ENCODE measurements at regions not wholly inside any gene's neighbourhood (a gene's known extent, or its start where the extent isn't known, plus 50 kb on each side); places are given as distances from the start of the nearest gene placed in this dataset.
A peak's percentile ranks its signal among the peaks of the same experiment; 100 is the strongest.

- Histone ChIP-seq H3K27me3 (ENCODE audit: control insufficient read depth, insufficient read depth, low read length) (no peaks in the 10 kb centered on the region), H2AK9ac (replicated peaks; ENCODE audit: low read depth, low read length, poor library complexity) (no peak overlapping the region), H4K91ac (ENCODE audit: insufficient read depth, low read depth, low read length) (peak overlapping the region; percentile 62), H3K23ac (ENCODE audit: low read depth, low read length) (peak overlapping the region; percentile 8; the same call in 1 of the 2 replicates), H3K4ac (ENCODE audit: low read depth, low read length) (peak overlapping the region; percentile 41), H2BK15ac (ENCODE audit: low read depth, low read length) (peak overlapping the region; percentile 60; the same call in 2 of the 3 replicates), H3K14ac (replicated peaks; ENCODE audit: low read depth, low read length) (peak overlapping the region; percentile 87), H4K8ac (ENCODE audit: low read depth in 2 of 2, low read length in 2 of 2) (peak overlapping the region; percentile 39 to 69; a peak in 3 of 4 replicates), H2BK20ac (ENCODE audit: low read depth, low read length) (peak overlapping the region; percentile 92), H2BK5ac (ENCODE audit: low read depth, low read length, poor library complexity, severe bottlenecking) (peak overlapping the region; percentile 43), H3K9me3 (ENCODE audit: control insufficient read depth, insufficient read depth, low read length) (no peaks in the 10 kb centered on the region), H3K56ac (ENCODE audit: extremely low read depth, insufficient read depth, low read length) (no peak overlapping the region), H3K4me3 (ENCODE audit: insufficient read depth, low read depth, low read length) (no peak overlapping the region), H3K4me1 (ENCODE audit: control insufficient read depth, insufficient read depth, low read length) (peaks cover 11% of the 10 kb centered on the region), H2BK120ac (ENCODE audit: low read depth, low read length) (peak overlapping the region; percentile 87), H4K20me1 (ENCODE audit: insufficient read depth, low read length) (no peaks in the 10 kb centered on the region), H3K9ac (ENCODE audit: low read depth, low read length) (no peak overlapping the region), H2AFZ (replicated peaks; ENCODE audit: low read length, poor library complexity) (no peak overlapping the region), H3K27ac (ENCODE audit: insufficient read depth, low read length) (no peak overlapping the region), H3K79me1 (ENCODE audit: low read depth in 1 of 2, low read length in 2 of 2) (no peaks in the 10 kb centered on the region), H2AK5ac (ENCODE audit: low read depth, low read length) (peak overlapping the region; percentile 71; the same call in 1 of the 2 replicates), H4K5ac (ENCODE audit: low read depth, low read length) (peak overlapping the region; percentile 46; the same call in 1 of the 2 replicates), H3K18ac (ENCODE audit: low read depth, low read length) (peak overlapping the region; percentile 80; the same call in 1 of the 2 replicates), H3K9me1 (ENCODE audit: insufficient read depth, low read length) (peaks cover 6% of the 10 kb centered on the region; the same call in 1 of the 2 replicates), H3K4me2 (ENCODE audit: low read depth, low read length) (no peak overlapping the region), H3K36me3 (ENCODE audit: control insufficient read depth, insufficient read depth, low read length) (no peaks in the 10 kb centered on the region)
- no peak for ATAC-seq (ENCODE audit: low read depth)
- no TSS peak for BruUV-seq (replicated peaks)
- in situ Hi-C loops (cut with MboI; ENCODE audit: low sequenced_read_pairs) (no loop called here), intact Hi-C loops (cut with micrococcal nuclease) (no loop called here), dilution Hi-C loops (cut with HindIII; ENCODE audit: low sequenced_read_pairs, unreplicated experiment) (no loop called here)
- ChIA-PET CTCF (no interaction called here), POLR2A (ENCODE audit: unreplicated experiment) (no interaction called here)
- TF ChIP-seq RAD21 (IDR thresholded peaks at IDR 0.05; ENCODE audit: low read length) (no peak), FOS (IDR thresholded peaks at IDR 0.05; ENCODE audit: low read depth, low read length) (no peak), ELK1 (IDR thresholded peaks at IDR 0.05; ENCODE audit: borderline replicate concordance, low read depth, low read length) (no peak), NFE2L2 (IDR thresholded peaks at IDR 0.05; ENCODE audit: low read depth, low read length) (no peak), MAFK (IDR thresholded peaks at IDR 0.05; ENCODE audit: low read depth, low read length) (no peak), RFX5 (IDR thresholded peaks at IDR 0.05; ENCODE audit: low read depth, low read length) (no peak), RCOR1 (IDR thresholded peaks at IDR 0.05; ENCODE audit: insufficient replicate concordance, low read length) (no peak), CEBPB (IDR thresholded peaks at IDR 0.05; ENCODE audit: low read depth, low read length) (no peak), POLR2A (IDR thresholded peaks at IDR 0.05; ENCODE audit: low read depth, low read length) (no peak), MAZ (IDR thresholded peaks at IDR 0.05; ENCODE audit: borderline replicate concordance, low read depth, low read length) (no peak), CTCF (conservative IDR thresholded peaks at IDR 0.05; ENCODE audit: low read depth, low read length) (no peak), SMC3 (IDR thresholded peaks at IDR 0.05; ENCODE audit: low read depth, low read length) (no peak), BHLHE40 (IDR thresholded peaks at IDR 0.05; ENCODE audit: low read depth, low read length) (no peak), MXI1 (IDR thresholded peaks at IDR 0.05; ENCODE audit: borderline replicate concordance, low read depth, low read length) (no peak), CHD1 (IDR thresholded peaks at IDR 0.05; ENCODE audit: low read depth, low read length) (no peak), USF2 (IDR thresholded peaks at IDR 0.05; ENCODE audit: low read depth, low read length) (no peak)
- no peak for DNase-seq
- 80% methylated on average over 1 of the region's 2 CpGs; no CpG with 5 or more reads in 1 of the 2 experiments for WGBS, 2 experiments (ENCODE audit: extremely low coverage in 2 of 2, insufficient read length in 1 of 2)
Observed at GRCh38 chr1:214837376-214837775, 234.4 kb downstream of the CENPF start.

Measured in IMR-90 (cell line).